Nephron progenitor cell (in vitro differentiated cells): ENCODE measurements at regions not wholly inside any gene's neighbourhood (a gene's known extent, or its start where the extent isn't known, plus 50 kb on each side); places are given as distances from the start of the nearest gene placed in this dataset.

Experiments
- DNase-seq: peaks from one replicate; pipeline ENCODE4 v3.0.0; 2021
- H3K27ac Mint-ChIP-seq: 2 replicates; pipeline ENCODE4 v1.8.0; 2021; ENCODE audit warnings: mild to moderate bottlenecking, moderate library complexity, mixed read lengths
- H3K27me3 Mint-ChIP-seq: 2 replicates; pipeline ENCODE4 v1.8.0; 2021; ENCODE audit warnings: mild to moderate bottlenecking, low read depth, mixed read lengths; ENCODE audit not compliant: poor library complexity
- H3K36me3 Mint-ChIP-seq: 2 replicates; pipeline ENCODE4 v1.8.0; 2021; ENCODE audit warnings: low read depth, mixed read lengths
- H3K4me1 Mint-ChIP-seq: 2 replicates; pipeline ENCODE4 v1.8.0; 2021; ENCODE audit warnings: mixed read lengths
- H3K4me3 Mint-ChIP-seq: 2 replicates; pipeline ENCODE4 v1.8.0; 2021; ENCODE audit warnings: mild to moderate bottlenecking, moderate library complexity, mixed read lengths
- H3K9me3 Mint-ChIP-seq: 2 replicates; pipeline ENCODE4 v1.8.0; 2021; ENCODE audit warnings: mild to moderate bottlenecking, moderate library complexity, mixed read lengths
- CTCF ChIP-seq: fragments of 200-600 bp; sonication (generic); IDR thresholded peaks from 2 replicates; pipeline ENCODE4 v1.5.0; 2021; ENCODE audit warnings: antibody characterized with exemption

- H3K27ac Mint-ChIP-seq: no peak overlapping the region
- H3K4me3 Mint-ChIP-seq: no peak overlapping the region
- no peaks in the 10 kb centered on the region for H3K36me3 Mint-ChIP-seq
- DNase-seq: no peak
- peaks cover 4% of the 10 kb centered on the region for H3K27me3 Mint-ChIP-seq
- no peak for TF ChIP-seq CTCF
- peaks cover 3% of the 10 kb centered on the region for H3K9me3 Mint-ChIP-seq
- H3K4me1 Mint-ChIP-seq: no peaks in the 10 kb centered on the region
Measured at GRCh38 chr13:85091631-85092234, 707.5 kb downstream of the SLITRK6 start.

GRCh38 chr13:85089186-85089585 is 710.0 kb downstream of the SLITRK6 start:
- no peaks in the 10 kb centered on the region for H3K36me3 Mint-ChIP-seq

GRCh38 chr13:85080691-85081090 is 718.5 kb downstream of the SLITRK6 start:
- H3K4me3 Mint-ChIP-seq: no peak overlapping the region
- H3K27ac Mint-ChIP-seq: no peak overlapping the region
- no peaks in the 10 kb centered on the region for H3K36me3 Mint-ChIP-seq
- no peaks in the 10 kb centered on the region for H3K27me3 Mint-ChIP-seq
- no peak for DNase-seq
- no peaks in the 10 kb centered on the region for H3K9me3 Mint-ChIP-seq
- H3K4me1 Mint-ChIP-seq: no peaks in the 10 kb centered on the region
- no peak for TF ChIP-seq CTCF

More at GRCh38 chr13:85089186-85089585, 710.0 kb downstream of the SLITRK6 start:
- H3K9me3 Mint-ChIP-seq: peaks cover 3% of the 10 kb centered on the region
- peaks cover 4% of the 10 kb centered on the region for H3K27me3 Mint-ChIP-seq
- TF ChIP-seq CTCF: no peak
- no peak overlapping the region for H3K4me3 Mint-ChIP-seq
- no peaks in the 10 kb centered on the region for H3K4me1 Mint-ChIP-seq
- no peak overlapping the region for H3K27ac Mint-ChIP-seq
- no peak for DNase-seq

GRCh38 chr13:85076343-85076742 is 722.9 kb downstream of the SLITRK6 start:
- TF ChIP-seq CTCF: no peak
- DNase-seq: no peak
- H3K27ac Mint-ChIP-seq: no peak overlapping the region
- no peak overlapping the region for H3K4me3 Mint-ChIP-seq
- no peaks in the 10 kb centered on the region for H3K9me3 Mint-ChIP-seq
- no peaks in the 10 kb centered on the region for H3K27me3 Mint-ChIP-seq
- H3K4me1 Mint-ChIP-seq: no peaks in the 10 kb centered on the region
- H3K36me3 Mint-ChIP-seq: no peaks in the 10 kb centered on the region

GRCh38 chr13:85074543-85075313 is 724.5 kb downstream of the SLITRK6 start:
- no peaks in the 10 kb centered on the region for H3K4me1 Mint-ChIP-seq
- no peak for TF ChIP-seq CTCF
- no peak for DNase-seq
- H3K27ac Mint-ChIP-seq: no peak overlapping the region
- no peaks in the 10 kb centered on the region for H3K27me3 Mint-ChIP-seq
- no peak overlapping the region for H3K4me3 Mint-ChIP-seq
- no peaks in the 10 kb centered on the region for H3K9me3 Mint-ChIP-seq
- no peaks in the 10 kb centered on the region for H3K36me3 Mint-ChIP-seq

- DNase-seq: no peak
- no peak overlapping the region for H3K27ac Mint-ChIP-seq
- TF ChIP-seq CTCF: no peak
Measured at GRCh38 chr13:85068231-85068630, 731.0 kb downstream of the SLITRK6 start.

More at GRCh38 chr13:85068231-85068630, 731.0 kb downstream of the SLITRK6 start:
- no peaks in the 10 kb centered on the region for H3K9me3 Mint-ChIP-seq
- no peaks in the 10 kb centered on the region for H3K36me3 Mint-ChIP-seq
- no peaks in the 10 kb centered on the region for H3K4me1 Mint-ChIP-seq
- H3K4me3 Mint-ChIP-seq: no peak overlapping the region
- H3K27me3 Mint-ChIP-seq: no peaks in the 10 kb centered on the region
